GM23338 (cell line): ENCODE measurements at regions not wholly inside any gene's neighbourhood (a gene's known extent, or its start where the extent isn't known, plus 50 kb on each side); places are given as distances from the start of the nearest gene placed in this dataset.

ENCODE experiments used
- ATAC-seq: fragments of 200-7000 bp; cut with Tn5 transposase; 3 replicates; pipeline ENCODE4 v1.9.1; 2020
- DNase-seq: peaks from one replicate; pipeline ENCODE4 v3.0.0-alpha.2; 2015; ENCODE audit warnings: low spot score
- H2AFZ ChIP-seq: fragments of 200-600 bp; sonication (generic); 2 replicates; pipeline ENCODE4 v1.8.0; 2016; ENCODE audit warnings: antibody characterized with exemption, mild to moderate bottlenecking, moderate library complexity
- H3F3A ChIP-seq: fragments of 200-600 bp; sonication (generic); replicated peaks from 2 replicates; pipeline ENCODE4 v1.8.0; 2017; ENCODE audit warnings: antibody characterized with exemption, mixed run types, low read depth
- H3K27ac ChIP-seq: fragments of 200-600 bp; sonication (generic); 2 replicates; pipeline ENCODE4 v1.6.1; 2016; ENCODE audit warnings: low read depth
- H3K27me3 ChIP-seq: fragments of 200-600 bp; sonication (generic); 2 replicates; pipeline ENCODE4 v1.8.0; 2016; ENCODE audit warnings: mild to moderate bottlenecking, mixed run types, moderate library complexity; ENCODE audit not compliant: insufficient read depth
- H3K36me3 ChIP-seq: fragments of 200-600 bp; sonication (generic); 2 replicates; pipeline ENCODE4 v1.8.0; 2016; ENCODE audit warnings: mild to moderate bottlenecking; ENCODE audit not compliant: insufficient read depth
- H3K4me1 ChIP-seq: fragments of 200-600 bp; sonication (generic); 2 replicates; pipeline ENCODE4 v1.8.0; 2016; ENCODE audit warnings: mild to moderate bottlenecking, moderate library complexity; ENCODE audit not compliant: insufficient read depth
- H3K4me2 ChIP-seq: fragments of 200-600 bp; sonication (generic); 2 replicates; pipeline ENCODE4 v1.7.1; 2017; ENCODE audit warnings: mixed run types
- H3K4me3 ChIP-seq: fragments of 200-600 bp; sonication (generic); 2 replicates; pipeline ENCODE4 v1.6.1; 2016; ENCODE audit warnings: mixed run types
- H3K79me2 ChIP-seq: fragments of 200-600 bp; sonication (generic); replicated peaks from 2 replicates; pipeline ENCODE4 v1.8.0; 2017; ENCODE audit warnings: mild to moderate bottlenecking; ENCODE audit not compliant: insufficient read depth
- H3K9me2 ChIP-seq: fragments of 200-600 bp; sonication (generic); 2 replicates; pipeline ENCODE4 v1.8.0; 2017; ENCODE audit not compliant: insufficient read depth
- H4K20me1 ChIP-seq: fragments of 200-600 bp; sonication (generic); replicated peaks from 2 replicates; pipeline ENCODE4 v1.8.0; 2017; ENCODE audit warnings: mild to moderate bottlenecking; ENCODE audit not compliant: insufficient read depth
- H3K27ac Mint-ChIP-seq: 2 replicates; pipeline ENCODE4 v1.8.0; 2020; ENCODE audit warnings: inconsistent platforms, mild to moderate bottlenecking, moderate library complexity, mixed read lengths
- H3K27me3 Mint-ChIP-seq: 3 replicates; pipeline ENCODE4 v1.8.0; 2022; ENCODE audit warnings: low read depth, mild to moderate bottlenecking, moderate library complexity, mixed read lengths, inconsistent platforms; ENCODE audit not compliant: insufficient read depth, poor library complexity
- H3K36me3 Mint-ChIP-seq: 3 replicates; pipeline ENCODE4 v1.8.0; 2021; ENCODE audit warnings: low read depth, mild to moderate bottlenecking, inconsistent platforms, moderate library complexity, mixed read lengths
- H3K4me1 Mint-ChIP-seq: 3 replicates; pipeline ENCODE4 v1.8.0; 2020; ENCODE audit warnings: mild to moderate bottlenecking, inconsistent platforms, mixed read lengths
- H3K4me3 Mint-ChIP-seq: 3 replicates; pipeline ENCODE4 v1.8.0; 2021; ENCODE audit warnings: moderate library complexity, mild to moderate bottlenecking, inconsistent platforms, mixed read lengths
- H3K9me3 Mint-ChIP-seq: 3 replicates; pipeline ENCODE4 v1.8.0; 2020; ENCODE audit warnings: moderate library complexity, mild to moderate bottlenecking, inconsistent platforms, mixed read lengths
- CREB1 ChIP-seq: fragments of 250-450 bp; sonication (Bioruptor Pico); IDR thresholded peaks from 2 replicates; pipeline ENCODE4 v1.5.0; 2020; ENCODE audit warnings: low read depth, mild to moderate bottlenecking, moderate library complexity
- CTCF ChIP-seq, 2 experiments: fragments of 200-600 bp in 1 of 2; sonication (generic) in 1 of 2; conservative IDR thresholded peaks; 2 replicates each; pipeline versions ENCODE4 v1.5.1 to v1.6.1; 2016 to 2017; ENCODE audit warnings: antibody characterized with exemption in 2 of 2, low read depth in 2 of 2, mild to moderate bottlenecking in 2 of 2, moderate library complexity in 1 of 2
- ETS1 ChIP-seq: IDR thresholded peaks from 2 replicates; pipeline ENCODE4 v1.6.1; 2016; ENCODE audit warnings: antibody characterized with exemption
- EZH2 ChIP-seq: fragments of 200-600 bp; sonication (generic); IDR thresholded peaks from one replicate; pipeline ENCODE4 v1.8.0; 2017; ENCODE audit warnings: antibody characterized with exemption, mild to moderate bottlenecking, low read depth; ENCODE audit not compliant: unreplicated experiment
- EZH2phosphoT487 ChIP-seq: fragments of 200-600 bp; sonication (generic); IDR thresholded peaks from one replicate; pipeline ENCODE4 v1.8.1; 2018; ENCODE audit warnings: antibody characterized with exemption; ENCODE audit not compliant: unreplicated experiment
- JUNB ChIP-seq: IDR thresholded peaks from one replicate; pipeline ENCODE4 v1.6.1; 2016; ENCODE audit warnings: antibody characterized with exemption; ENCODE audit not compliant: unreplicated experiment
- NANOG ChIP-seq: IDR thresholded peaks from 2 replicates; pipeline ENCODE4 v1.6.1; 2016; ENCODE audit warnings: antibody characterized with exemption, borderline replicate concordance
- POLR2AphosphoS5 ChIP-seq: IDR thresholded peaks from 2 replicates; pipeline ENCODE4 v1.6.1; 2016; ENCODE audit warnings: antibody characterized with exemption, low read depth
- REST ChIP-seq: IDR thresholded peaks from one replicate; pipeline ENCODE4 v1.6.1; 2018; ENCODE audit warnings: antibody characterized with exemption; ENCODE audit not compliant: unreplicated experiment
- STAT1 ChIP-seq: IDR thresholded peaks from one replicate; pipeline ENCODE4 v1.6.1; 2016; ENCODE audit warnings: antibody characterized with exemption; ENCODE audit not compliant: unreplicated experiment
- ZNF114 ChIP-seq: fragments of 250-450 bp; sonication (Bioruptor Pico); IDR thresholded peaks from 2 replicates; pipeline ENCODE4 v1.5.0; 2020; ENCODE audit warnings: mild to moderate bottlenecking, moderate library complexity
- ZNF331 ChIP-seq: fragments of 250-450 bp; sonication (Bioruptor Pico); IDR thresholded peaks from 2 replicates; pipeline ENCODE4 v1.5.0; 2020; ENCODE audit warnings: low read depth, mild to moderate bottlenecking, moderate library complexity
- ZNF462 ChIP-seq: fragments of 250-450 bp; sonication (Bioruptor Pico); IDR thresholded peaks from 2 replicates; pipeline ENCODE4 v1.5.0; 2020; ENCODE audit warnings: mild to moderate bottlenecking, moderate library complexity

GRCh38 chr6:139721954-139722353, 347.5 kb upstream of the CITED2 start:
- peak overlapping the region; percentile 42; the same call in 1 of the 2 replicates for H3K27ac Mint-ChIP-seq
- H3K36me3 Mint-ChIP-seq: peaks cover 2% of the 10 kb centered on the region; the same call in 1 of the 3 replicates
- peaks cover 8% of the 10 kb centered on the region for H3K9me3 Mint-ChIP-seq
- H3K4me3 Mint-ChIP-seq: no peak overlapping the region
- H3K4me3 ChIP-seq: no peak overlapping the region
- no peaks in the 10 kb centered on the region for H3K27me3 ChIP-seq
- H3K4me1 Mint-ChIP-seq: peaks cover 10% of the 10 kb centered on the region
- H3K79me2 ChIP-seq: no peaks in the 10 kb centered on the region
- DNase-seq: no peak
- H3F3A ChIP-seq: no peaks in the 10 kb centered on the region
- TF ChIP-seq CTCF (conservative IDR thresholded peaks at IDR 0.05; ENCODE audit: low read depth in 2 of 2) (no peak), ZNF114 (CRISPR knock-in tag) (no peak), ZNF462 (CRISPR knock-in tag) (no peak), NANOG (no peak), POLR2AphosphoS5 (no peak), EZH2phosphoT487 (no peak), CREB1 (no peak), JUNB (no peak), ETS1 (no peak), EZH2 (no peak), STAT1 (no peak), REST (no peak), ZNF331 (no peak)
- peaks cover 11% of the 10 kb centered on the region for H3K4me1 ChIP-seq
- H3K27ac ChIP-seq: no peak overlapping the region
- H2AFZ ChIP-seq: peak overlapping the region; percentile 44
- H3K36me3 ChIP-seq: no peaks in the 10 kb centered on the region
- peak overlapping the region; percentile 30; the same call in 1 of the 2 replicates for H3K4me2 ChIP-seq
- ATAC-seq: no peak
- H3K9me2 ChIP-seq: no peaks in the 10 kb centered on the region
- peaks cover 4% of the 10 kb centered on the region for H3K27me3 Mint-ChIP-seq
- no peaks in the 10 kb centered on the region for H4K20me1 ChIP-seq
